Chondrocyte (in vitro differentiated cells): ENCODE measurements at regions not wholly inside any gene's neighbourhood (a gene's known extent, or its start where the extent isn't known, plus 50 kb on each side); places are given as distances from the start of the nearest gene placed in this dataset.
"Not testable (repeated sequence)": the region's sequence is repeated elsewhere in the genome, so short reads cannot be mapped to it uniquely, and the experiment has no call there.

Source experiments
- DNase-seq: peaks from one replicate; pipeline ENCODE4 v3.0.0; 2021; ENCODE audit warnings: mixed read lengths, low spot score
- H3K27ac Mint-ChIP-seq: one replicate; pipeline ENCODE4 v1.8.0; 2021; ENCODE audit warnings: mild to moderate bottlenecking, moderate library complexity, mixed read lengths; ENCODE audit not compliant: unreplicated experiment
- H3K27me3 Mint-ChIP-seq: 2 replicates; pipeline ENCODE4 v1.8.0; 2021; ENCODE audit warnings: low read depth, mixed read lengths
- H3K36me3 Mint-ChIP-seq: 2 replicates; pipeline ENCODE4 v1.8.0; 2021; ENCODE audit warnings: low read depth, mixed read lengths
- H3K4me1 Mint-ChIP-seq: 2 replicates; pipeline ENCODE4 v1.8.0; 2021; ENCODE audit warnings: low read depth, mild to moderate bottlenecking, mixed read lengths
- H3K4me3 Mint-ChIP-seq: one replicate; pipeline ENCODE4 v1.8.0; 2021; ENCODE audit warnings: mild to moderate bottlenecking, moderate library complexity, mixed read lengths; ENCODE audit not compliant: unreplicated experiment
- H3K9me3 Mint-ChIP-seq: 2 replicates; pipeline ENCODE4 v1.8.0; 2021; ENCODE audit warnings: low read depth, mixed read lengths
- CTCF ChIP-seq: fragments of 200-600 bp; sonication (generic); IDR thresholded peaks from 2 replicates; pipeline ENCODE4 v1.5.0; 2021; ENCODE audit warnings: antibody characterized with exemption, mild to moderate bottlenecking, moderate library complexity

- Mint-ChIP-seq H3K27me3 (no peaks in the 10 kb centered on the region), H3K4me3 (no peak overlapping the region), H3K9me3 (peaks cover 3% of the 10 kb centered on the region), H3K4me1 (no peaks in the 10 kb centered on the region), H3K36me3 (no peaks in the 10 kb centered on the region), H3K27ac (no peak overlapping the region)
- TF ChIP-seq CTCF, result no peak
- no peak for DNase-seq
Measured at GRCh38 chr13:90261343-90261742, 1086.1 kb upstream of the MIR17HG start.

- H3K36me3 Mint-ChIP-seq, result no peaks in the 10 kb centered on the region
- peaks cover 8% of the 10 kb centered on the region for H3K4me1 Mint-ChIP-seq
- no peak for DNase-seq
- H3K4me3 Mint-ChIP-seq, result no peak overlapping the region
- peaks cover 10% of the 10 kb centered on the region for H3K9me3 Mint-ChIP-seq
- H3K27me3 Mint-ChIP-seq, result no peaks in the 10 kb centered on the region
- peak overlapping the region; percentile 41 for H3K27ac Mint-ChIP-seq
- TF ChIP-seq CTCF, result no peak
Measured at GRCh38 chr13:90270226-90270625, 1077.3 kb upstream of the MIR17HG start.

GRCh38 chr13:90272356-90272755 lies 1075.1 kb upstream of the MIR17HG start:
- Mint-ChIP-seq H3K9me3 (peaks cover 10% of the 10 kb centered on the region), H3K36me3 (no peaks in the 10 kb centered on the region), H3K4me3 (no peak overlapping the region), H3K27me3 (no peaks in the 10 kb centered on the region), H3K27ac (no peak overlapping the region), H3K4me1 (peaks cover 17% of the 10 kb centered on the region)
- TF ChIP-seq CTCF, result no peak
- no peak for DNase-seq

- Mint-ChIP-seq H3K4me3 (no peak overlapping the region), H3K27me3 (no peaks in the 10 kb centered on the region), H3K9me3 (peaks cover 7% of the 10 kb centered on the region), H3K27ac (no peak overlapping the region), H3K36me3 (no peaks in the 10 kb centered on the region), H3K4me1 (peaks cover 9% of the 10 kb centered on the region)
- DNase-seq, result no peak
- no peak for TF ChIP-seq CTCF
Measured at GRCh38 chr13:90276216-90276615, 1071.3 kb upstream of the MIR17HG start.

- H3K27ac Mint-ChIP-seq, H3K4me3 Mint-ChIP-seq, H3K27me3 Mint-ChIP-seq, DNase-seq, H3K4me1 Mint-ChIP-seq, H3K9me3 Mint-ChIP-seq, H3K36me3 Mint-ChIP-seq: not testable (repeated sequence)
Measured at GRCh38 chr13:90278231-90278630, 1069.3 kb upstream of the MIR17HG start.

GRCh38 chr13:90281709-90282108 lies 1065.8 kb upstream of the MIR17HG start:
- Mint-ChIP-seq H3K4me3 (no peak overlapping the region), H3K27ac (no peak overlapping the region), H3K9me3 (no peaks in the 10 kb centered on the region), H3K27me3 (no peaks in the 10 kb centered on the region), H3K4me1 (peaks cover 4% of the 10 kb centered on the region), H3K36me3 (no peaks in the 10 kb centered on the region)
- DNase-seq, result no peak
- no peak for TF ChIP-seq CTCF
